ENCODE measurements at regions not wholly inside any gene's neighbourhood (a gene's known extent, or its start where the extent isn't known, plus 50 kb on each side); places are given as distances from the start of the nearest gene placed in this dataset.

GRCh38 chr2:175824243-175824642 lies 177.8 kb downstream of the LNPK start:
- no TSS peak for BruUV-seq (replicated peaks)
- H3K4me3 ChIP-seq (ENCODE audit: low read depth, low read length, poor library complexity, severe bottlenecking), result no peak overlapping the region
- TF ChIP-seq CTCF (conservative IDR thresholded peaks at IDR 0.05; ENCODE audit: low read depth, low read length) (no peak), EZH2 (IDR thresholded peaks at IDR 0.05; ENCODE audit: borderline replicate concordance, low read depth, low read length, poor library complexity, severe bottlenecking) (no peak)
- H3K9me3 ChIP-seq (ENCODE audit: low read depth, low read length, poor library complexity, severe bottlenecking), result no peaks in the 10 kb centered on the region
- no peaks in the 10 kb centered on the region for H3K36me3 ChIP-seq (ENCODE audit: insufficient read depth, low read length, poor library complexity, severe bottlenecking)
- peaks cover 7% of the 10 kb centered on the region for H3K27me3 ChIP-seq (replicated peaks; ENCODE audit: insufficient read depth, low read depth, low read length, poor library complexity)
- no peaks in the 10 kb centered on the region for H3K4me1 ChIP-seq (ENCODE audit: insufficient read depth, low read length, poor library complexity, severe bottlenecking)
- intact Hi-C loops (cut with micrococcal nuclease; ENCODE audit: unreplicated experiment), result no loop called here
- no peak for DNase-seq (ENCODE audit: low spot score)
- no peak overlapping the region for H3K27ac ChIP-seq (ENCODE audit: low read depth, low read length, poor library complexity, severe bottlenecking)
- POLR2A ChIA-PET (ENCODE audit: low non-redundant PET), result no interaction called here
- CTCF ChIA-PET, result interaction anchor here (0.5 kb wide), 1 partner anchor 16 kb away, joined by 3 read pairs; no protein-coding TSS in a partner anchor

DNA sequence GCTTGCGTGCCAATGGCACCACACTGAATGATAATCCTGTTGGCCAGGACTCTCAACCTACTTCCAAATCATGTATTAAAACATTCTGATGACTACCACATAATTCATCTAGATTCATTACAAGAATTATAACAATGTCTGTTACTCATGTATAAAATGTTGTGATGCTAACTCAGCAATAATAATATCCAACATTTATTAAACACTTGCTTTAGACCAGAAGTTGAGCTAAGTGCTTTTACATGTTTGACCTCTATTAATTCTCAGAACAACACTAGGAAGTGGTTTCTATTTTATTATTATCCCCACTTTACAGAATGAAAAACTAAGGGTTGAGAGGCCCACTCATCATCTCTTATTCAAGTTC lies 178.4 kb downstream of the LNPK start:
- CTCF ChIA-PET, result interaction anchor here (0.5 kb wide), 1 partner anchor 16 kb away, joined by 3 read pairs; no protein-coding TSS in a partner anchor
- Histone ChIP-seq H3K27me3 (replicated peaks; ENCODE audit: insufficient read depth, low read depth, low read length, poor library complexity) (peaks cover 7% of the 10 kb centered on the region), H3K9me3 (ENCODE audit: low read depth, low read length, poor library complexity, severe bottlenecking) (no peaks in the 10 kb centered on the region), H3K4me3 (ENCODE audit: low read depth, low read length, poor library complexity, severe bottlenecking) (no peak overlapping the region), H3K27ac (ENCODE audit: low read depth, low read length, poor library complexity, severe bottlenecking) (no peak overlapping the region), H3K4me1 (ENCODE audit: insufficient read depth, low read length, poor library complexity, severe bottlenecking) (no peaks in the 10 kb centered on the region), H3K36me3 (ENCODE audit: insufficient read depth, low read length, poor library complexity, severe bottlenecking) (no peaks in the 10 kb centered on the region)
- TF ChIP-seq CTCF (conservative IDR thresholded peaks at IDR 0.05; ENCODE audit: low read depth, low read length), result no peak
- no peak for TF ChIP-seq EZH2 (IDR thresholded peaks at IDR 0.05; ENCODE audit: borderline replicate concordance, low read depth, low read length, poor library complexity, severe bottlenecking)
- intact Hi-C loops (cut with micrococcal nuclease; ENCODE audit: unreplicated experiment), result no loop called here
- DNase-seq (ENCODE audit: low spot score), result no peak
- BruUV-seq (replicated peaks), result no TSS peak
- POLR2A ChIA-PET (ENCODE audit: low non-redundant PET), result no interaction called here

GRCh38 chr2:175823002-175823706 lies 178.9 kb downstream of the LNPK start:
- peak; percentile 15 for DNase-seq (ENCODE audit: low spot score)
- H3K4me1 ChIP-seq (ENCODE audit: insufficient read depth, low read length, poor library complexity, severe bottlenecking), result no peaks in the 10 kb centered on the region
- intact Hi-C loops (cut with micrococcal nuclease; ENCODE audit: unreplicated experiment), result no loop called here
- H3K27me3 ChIP-seq (replicated peaks; ENCODE audit: insufficient read depth, low read depth, low read length, poor library complexity), result peaks cover 7% of the 10 kb centered on the region
- ChIA-PET POLR2A (ENCODE audit: low non-redundant PET) (no interaction called here), CTCF (no interaction called here)
- no peaks in the 10 kb centered on the region for H3K9me3 ChIP-seq (ENCODE audit: low read depth, low read length, poor library complexity, severe bottlenecking)
- no peak overlapping the region for H3K27ac ChIP-seq (ENCODE audit: low read depth, low read length, poor library complexity, severe bottlenecking)
- BruUV-seq (replicated peaks), result no TSS peak
- H3K4me3 ChIP-seq (ENCODE audit: low read depth, low read length, poor library complexity, severe bottlenecking), result no peak overlapping the region
- TF ChIP-seq EZH2 (IDR thresholded peaks at IDR 0.05; ENCODE audit: borderline replicate concordance, low read depth, low read length, poor library complexity, severe bottlenecking), result no peak
- TF ChIP-seq CTCF (conservative IDR thresholded peaks at IDR 0.05; ENCODE audit: low read depth, low read length), result no peak
- H3K36me3 ChIP-seq (ENCODE audit: insufficient read depth, low read length, poor library complexity, severe bottlenecking), result no peaks in the 10 kb centered on the region

All from A673 (cell line).